ES-I3 (cell line): ENCODE measurements at regions not wholly inside any gene's neighbourhood (a gene's known extent, or its start where the extent isn't known, plus 50 kb on each side); places are given as distances from the start of the nearest gene placed in this dataset.

Source experiments
- H3K36me3 ChIP-seq: 2 replicates; pipeline ENCODE4 v1.6.1; 2013; ENCODE audit warnings: mild to moderate bottlenecking, low read length, control low read depth, moderate library complexity; ENCODE audit not compliant: insufficient read depth
- H3K4me1 ChIP-seq: 2 replicates; pipeline ENCODE4 v1.6.1; 2013; ENCODE audit warnings: mild to moderate bottlenecking, control low read depth, low read length; ENCODE audit not compliant: insufficient read depth
- H3K9ac ChIP-seq: 2 replicates; pipeline ENCODE4 v1.6.1; 2013; ENCODE audit warnings: low read depth, mild to moderate bottlenecking, low read length, moderate library complexity
- H3K9me3 ChIP-seq: 2 replicates; pipeline ENCODE4 v1.6.1; 2013; ENCODE audit warnings: mild to moderate bottlenecking, low read length, moderate library complexity; ENCODE audit not compliant: control insufficient read depth, insufficient read depth

DNA sequence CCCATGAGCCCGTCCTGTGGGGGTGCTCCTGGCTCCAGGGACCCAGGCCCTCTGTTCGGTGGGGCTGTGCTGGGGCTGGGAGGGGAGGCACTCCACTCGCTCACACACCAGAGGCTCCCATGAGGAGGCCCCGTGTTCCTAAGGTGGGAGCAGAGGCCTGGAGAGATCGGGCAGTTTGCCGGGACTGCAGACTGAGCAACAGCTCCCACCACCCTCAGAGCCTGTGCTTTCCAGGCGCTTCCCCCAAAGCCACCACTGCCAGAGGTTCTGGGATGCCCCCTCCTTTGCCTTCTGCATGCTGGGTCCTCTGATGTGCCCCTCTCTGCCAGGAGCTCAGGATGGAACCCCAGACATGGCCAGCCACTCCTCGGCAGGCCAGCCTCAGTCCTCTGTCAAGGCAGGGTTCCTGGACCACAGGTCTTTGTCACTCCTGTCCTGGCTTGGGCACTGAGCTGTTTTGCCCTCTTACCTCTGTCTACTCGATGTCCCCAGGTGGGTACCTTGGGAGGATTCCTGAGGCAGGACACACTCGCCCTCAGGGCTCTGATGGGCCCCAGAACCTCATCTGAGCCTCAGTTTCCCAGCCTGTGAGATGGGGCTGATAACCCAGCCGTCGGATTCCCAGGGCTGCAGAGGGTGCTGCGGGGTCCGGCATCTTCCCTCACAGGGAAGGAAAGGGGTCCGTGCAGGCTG, 80.8 kb downstream of the TSPAN17 start:
- Histone ChIP-seq H3K9ac (no peak overlapping the region), H3K36me3 (no peaks in the 10 kb centered on the region), H3K9me3 (no peaks in the 10 kb centered on the region; the same call in 1 of the 2 replicates), H3K4me1 (peaks cover 15% of the 10 kb centered on the region)

- H3K9ac ChIP-seq = no peak overlapping the region
- H3K4me1 ChIP-seq = peaks cover 15% of the 10 kb centered on the region
- no peaks in the 10 kb centered on the region; the same call in 1 of the 2 replicates for H3K9me3 ChIP-seq
- H3K36me3 ChIP-seq = no peaks in the 10 kb centered on the region
These were observed 81.5 kb upstream of the UNC5A start for GRCh38 chr5:176728831-176729251.

DNA sequence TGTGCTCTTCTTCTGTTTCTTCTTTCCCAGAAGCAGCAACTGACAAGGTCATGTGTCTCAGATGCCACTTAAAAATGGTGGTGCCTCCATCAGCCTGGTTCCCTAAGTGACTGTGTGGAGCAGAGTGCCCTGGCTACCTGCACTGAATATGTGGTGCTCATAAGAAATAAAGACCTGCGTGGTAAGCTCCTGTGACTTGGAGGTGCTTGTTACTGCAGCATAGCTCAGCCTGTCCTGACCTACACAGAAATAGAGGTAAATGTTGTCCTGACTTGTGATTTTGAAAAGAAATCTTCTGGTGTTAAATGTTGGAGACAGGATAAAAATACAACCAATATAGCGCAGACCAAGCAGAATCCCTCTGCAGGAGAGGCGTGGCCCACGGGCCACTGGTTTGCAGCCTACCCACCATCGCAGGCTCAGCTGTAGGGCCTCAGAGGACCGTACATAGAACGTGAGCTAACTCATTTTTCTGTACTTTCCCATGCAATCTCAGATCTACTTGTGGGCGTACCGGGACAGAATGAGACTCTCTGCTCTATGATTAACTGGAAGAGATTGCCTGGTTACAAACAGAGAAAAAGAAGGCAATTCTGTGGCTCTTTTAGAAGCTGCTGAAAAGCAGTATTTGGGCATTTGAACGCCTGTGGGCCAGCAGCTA, 79.4 kb upstream of the UNC5A start:
- Histone ChIP-seq H3K9ac (no peak overlapping the region), H3K4me1 (peaks cover 6% of the 10 kb centered on the region), H3K36me3 (no peaks in the 10 kb centered on the region), H3K9me3 (no peaks in the 10 kb centered on the region; the same call in 1 of the 2 replicates)

GRCh38 chr5:176731506-176732160, 78.7 kb upstream of the UNC5A start:
- Histone ChIP-seq H3K4me1 (peaks cover 5% of the 10 kb centered on the region), H3K9me3 (no peaks in the 10 kb centered on the region; the same call in 1 of the 2 replicates), H3K9ac (no peak overlapping the region), H3K36me3 (no peaks in the 10 kb centered on the region)

- Histone ChIP-seq H3K4me1 (peaks cover 12% of the 10 kb centered on the region), H3K36me3 (no peaks in the 10 kb centered on the region), H3K9ac (no peak overlapping the region), H3K9me3 (no peaks in the 10 kb centered on the region; the same call in 1 of the 2 replicates)
These were observed 78.1 kb upstream of the UNC5A start for GRCh38 chr5:176732306-176732705.

DNA sequence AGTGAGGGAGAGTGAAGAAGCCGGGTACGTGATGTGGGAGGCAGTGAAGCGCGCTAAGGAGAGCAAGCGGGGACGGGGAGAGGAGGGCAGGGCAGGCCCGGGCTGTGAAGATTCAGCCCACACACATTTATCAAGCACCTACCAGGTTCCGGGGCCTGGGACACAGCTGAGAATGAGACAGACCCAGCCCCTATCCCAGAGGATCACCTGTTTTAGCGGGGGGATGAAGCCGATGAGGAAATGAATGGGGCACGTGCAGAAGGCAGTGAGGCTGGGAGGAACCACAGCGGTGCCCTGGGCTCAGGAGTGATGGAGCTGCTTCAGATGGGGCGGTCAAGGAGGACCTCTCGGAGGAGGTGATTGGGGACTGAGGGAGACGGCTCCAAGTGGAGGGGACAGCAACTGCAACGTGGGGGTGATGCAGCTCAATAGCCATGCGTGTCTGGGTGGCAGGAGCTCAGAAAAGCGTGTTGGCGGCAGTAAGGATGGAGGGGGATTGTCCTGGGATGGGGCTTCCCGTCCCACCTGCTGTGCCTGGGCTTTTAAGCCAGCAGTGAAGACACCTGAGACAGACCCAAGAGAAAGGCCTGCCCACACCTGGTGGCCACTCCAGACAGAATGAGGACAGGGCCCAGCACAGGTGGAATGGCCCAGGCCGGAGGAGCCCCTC, 77.5 kb upstream of the UNC5A start:
- no peak overlapping the region for H3K9ac ChIP-seq

DNA sequence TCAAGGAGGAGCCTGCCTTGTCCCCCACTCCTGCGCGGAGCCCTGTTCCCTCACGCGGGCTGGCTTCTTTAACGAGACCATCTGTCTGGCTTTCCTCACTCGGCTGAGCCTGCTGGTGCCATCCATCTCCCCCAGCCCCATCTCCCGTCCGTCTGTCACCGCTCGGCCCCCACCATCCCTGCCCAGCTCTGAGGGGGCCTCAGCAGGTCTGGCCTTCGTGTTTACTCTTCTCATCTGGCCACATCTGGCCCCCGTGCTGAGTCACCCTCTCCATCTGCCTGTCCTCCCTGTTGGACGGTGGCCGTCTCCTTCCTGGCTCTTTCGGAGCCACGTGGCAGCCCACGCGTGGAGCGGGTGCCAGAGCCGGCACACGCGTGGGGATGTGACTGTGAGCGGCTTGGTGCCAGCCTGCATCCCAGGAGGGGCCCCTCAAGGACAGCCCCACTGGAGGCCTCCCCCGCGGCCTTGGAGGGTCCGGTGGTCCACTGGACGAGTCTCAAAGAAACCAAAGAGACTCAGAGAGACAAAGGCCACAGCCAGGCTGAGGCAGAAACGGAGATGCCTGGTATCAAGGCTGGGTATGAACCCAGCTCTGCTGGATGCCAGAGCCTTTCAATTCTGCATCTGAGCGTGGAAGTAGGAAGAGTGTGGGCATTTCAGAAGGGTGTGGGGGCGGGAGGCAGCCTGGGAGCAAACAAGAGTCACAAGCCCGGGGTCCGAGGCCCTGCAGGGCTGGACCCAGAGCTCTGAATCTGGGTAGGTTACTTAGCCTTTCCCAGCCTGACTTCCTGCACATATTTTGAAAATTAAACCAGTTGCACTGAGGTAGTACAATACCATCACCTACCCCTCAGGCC, 76.7 kb upstream of the UNC5A start:
- peaks cover 13% of the 10 kb centered on the region for H3K4me1 ChIP-seq
- no peaks in the 10 kb centered on the region; the same call in 1 of the 2 replicates for H3K9me3 ChIP-seq
- H3K9ac ChIP-seq = no peak overlapping the region
- H3K36me3 ChIP-seq = no peaks in the 10 kb centered on the region

More for the DNA sequence above, 77.5 kb upstream of the UNC5A start:
- Histone ChIP-seq H3K36me3 (no peaks in the 10 kb centered on the region), H3K4me1 (peaks cover 12% of the 10 kb centered on the region), H3K9me3 (no peaks in the 10 kb centered on the region; the same call in 1 of the 2 replicates)

DNA sequence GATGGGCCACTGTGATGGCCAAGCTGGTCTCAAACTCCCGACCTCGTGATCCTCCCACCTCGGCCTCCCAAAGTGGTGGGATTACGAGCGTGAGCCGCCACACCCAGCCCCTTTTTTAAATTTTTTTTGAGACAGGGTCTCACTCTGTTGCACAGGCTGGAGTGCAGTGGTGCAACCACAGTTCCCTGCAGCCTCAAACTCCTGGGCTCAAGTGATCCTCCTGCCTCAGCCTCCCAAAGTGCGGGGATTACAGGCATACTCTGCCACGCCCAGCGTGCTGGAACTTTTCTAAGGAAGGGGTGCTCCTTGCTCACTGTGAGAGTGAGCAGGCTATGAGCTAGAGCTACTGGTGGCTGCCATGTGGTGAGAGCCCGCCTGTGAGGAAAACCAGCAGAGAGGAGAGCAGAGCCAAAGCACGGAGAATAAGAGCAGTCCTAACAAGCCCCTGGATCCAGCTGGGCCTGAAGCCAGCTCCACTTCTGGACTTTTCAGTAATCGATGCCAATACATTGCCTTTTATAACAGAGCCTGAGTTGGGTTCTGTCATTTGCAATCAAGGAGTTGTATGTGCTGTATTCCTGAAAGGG, 75.5 kb upstream of the UNC5A start:
- Histone ChIP-seq H3K4me1 (peaks cover 21% of the 10 kb centered on the region), H3K36me3 (no peaks in the 10 kb centered on the region), H3K9me3 (no peaks in the 10 kb centered on the region; the same call in 1 of the 2 replicates), H3K9ac (no peak overlapping the region)

- peaks cover 21% of the 10 kb centered on the region for H3K4me1 ChIP-seq
- no peaks in the 10 kb centered on the region; the same call in 1 of the 2 replicates for H3K9me3 ChIP-seq
- no peak overlapping the region for H3K9ac ChIP-seq
- H3K36me3 ChIP-seq = no peaks in the 10 kb centered on the region
These were observed 74.7 kb upstream of the UNC5A start for GRCh38 chr5:176735383-176736265.

- Histone ChIP-seq H3K9me3 (no peaks in the 10 kb centered on the region; the same call in 1 of the 2 replicates), H3K4me1 (peaks cover 21% of the 10 kb centered on the region), H3K36me3 (no peaks in the 10 kb centered on the region), H3K9ac (no peak overlapping the region)
These were observed 73.9 kb upstream of the UNC5A start for GRCh38 chr5:176736301-176736930.

DNA sequence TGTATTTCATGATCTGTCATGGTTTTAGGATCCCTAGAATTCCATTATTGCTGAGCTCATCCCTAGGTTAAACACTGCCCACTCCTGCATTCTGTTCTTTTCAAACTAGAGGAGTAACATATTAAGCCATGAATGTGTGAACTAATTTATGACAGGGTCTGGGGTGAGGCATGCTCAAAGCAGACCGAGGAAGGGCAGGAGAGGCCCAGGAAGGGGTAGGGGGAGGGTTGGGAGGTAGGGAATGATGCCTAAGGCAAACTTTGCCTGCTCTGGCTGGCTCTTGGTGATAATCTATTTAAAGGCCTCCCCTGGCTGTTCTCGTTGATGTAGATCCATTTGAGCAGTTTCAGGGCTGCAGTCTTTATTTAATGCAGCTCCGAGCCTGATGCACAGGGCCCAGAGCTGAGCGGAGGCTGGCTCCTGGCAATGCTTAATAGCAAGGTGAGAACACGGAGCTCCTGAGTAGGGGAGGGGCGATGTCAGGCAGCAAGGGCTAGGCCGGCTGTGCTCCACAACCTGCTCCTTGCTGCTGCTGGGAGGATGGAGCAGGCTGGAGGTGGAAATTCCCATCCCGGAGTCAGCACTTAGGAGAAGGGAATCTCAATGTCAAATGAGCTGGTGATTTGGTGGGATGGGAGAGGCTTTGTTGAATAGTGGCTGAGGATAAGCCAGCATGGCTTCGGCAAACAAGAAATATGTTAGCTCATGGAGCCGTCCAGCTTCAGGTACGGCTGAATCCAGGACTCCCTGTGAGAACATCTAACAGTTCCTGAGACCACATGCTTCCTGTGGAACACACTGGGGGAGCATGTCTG, 73.2 kb upstream of the UNC5A start:
- Histone ChIP-seq H3K36me3 (no peaks in the 10 kb centered on the region), H3K9me3 (no peaks in the 10 kb centered on the region; the same call in 1 of the 2 replicates), H3K9ac (no peak overlapping the region), H3K4me1 (peaks cover 21% of the 10 kb centered on the region)
